GM12865 (cell line): ENCODE measurements at regions not wholly inside any gene's neighbourhood (a gene's known extent, or its start where the extent isn't known, plus 50 kb on each side); places are given as distances from the start of the nearest gene placed in this dataset.

ENCODE experiments used
- DNase-seq: peaks from one replicate; pipeline ENCODE4 v3.0.0; 2010; ENCODE audit warnings: low read depth
- H3K4me3 ChIP-seq: 2 replicates; pipeline ENCODE4 v1.5.1; 2011; ENCODE audit warnings: mild to moderate bottlenecking, low read depth, low read length, control low read depth
- TF ChIP-seq, protein P1 (sequence below): IDR thresholded peaks from 2 replicates; pipeline ENCODE4 v1.5.1; 2011; ENCODE audit warnings: low read length, control low read depth, low read depth, inconsistent platforms; ENCODE audit not compliant: insufficient read depth; ENCODE audit errors: missing control alignments

- H3K4me3 ChIP-seq, result no peak overlapping the region
- DNase-seq, result no peak
- TF ChIP-seq, protein P1, sequence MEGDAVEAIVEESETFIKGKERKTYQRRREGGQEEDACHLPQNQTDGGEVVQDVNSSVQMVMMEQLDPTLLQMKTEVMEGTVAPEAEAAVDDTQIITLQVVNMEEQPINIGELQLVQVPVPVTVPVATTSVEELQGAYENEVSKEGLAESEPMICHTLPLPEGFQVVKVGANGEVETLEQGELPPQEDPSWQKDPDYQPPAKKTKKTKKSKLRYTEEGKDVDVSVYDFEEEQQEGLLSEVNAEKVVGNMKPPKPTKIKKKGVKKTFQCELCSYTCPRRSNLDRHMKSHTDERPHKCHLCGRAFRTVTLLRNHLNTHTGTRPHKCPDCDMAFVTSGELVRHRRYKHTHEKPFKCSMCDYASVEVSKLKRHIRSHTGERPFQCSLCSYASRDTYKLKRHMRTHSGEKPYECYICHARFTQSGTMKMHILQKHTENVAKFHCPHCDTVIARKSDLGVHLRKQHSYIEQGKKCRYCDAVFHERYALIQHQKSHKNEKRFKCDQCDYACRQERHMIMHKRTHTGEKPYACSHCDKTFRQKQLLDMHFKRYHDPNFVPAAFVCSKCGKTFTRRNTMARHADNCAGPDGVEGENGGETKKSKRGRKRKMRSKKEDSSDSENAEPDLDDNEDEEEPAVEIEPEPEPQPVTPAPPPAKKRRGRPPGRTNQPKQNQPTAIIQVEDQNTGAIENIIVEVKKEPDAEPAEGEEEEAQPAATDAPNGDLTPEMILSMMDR, result no peak
Observed at GRCh38 chr5:54607006-54607405, 89.4 kb downstream of the SNX18 start.

DNA sequence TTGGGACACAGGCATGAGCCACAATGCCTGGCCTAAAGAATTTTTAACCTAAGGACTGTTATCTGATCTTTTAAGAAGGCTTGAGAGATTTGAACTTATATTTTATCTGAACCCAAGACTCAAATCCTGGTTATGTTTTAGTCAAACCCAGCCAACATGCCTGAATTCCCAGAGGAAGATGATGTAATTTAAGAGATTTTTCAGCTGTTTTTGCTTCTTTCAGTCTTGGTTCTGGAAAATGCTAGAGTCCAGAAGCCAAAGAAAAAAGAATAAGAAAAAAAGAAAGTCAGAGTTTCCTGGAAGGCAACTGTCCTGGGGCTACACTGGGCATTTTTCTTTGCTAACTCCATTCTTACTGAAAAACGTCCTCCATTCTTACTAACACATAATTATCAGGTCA lies 85.8 kb downstream of the SNX18 start:
- H3K4me3 ChIP-seq, result no peak overlapping the region
- DNase-seq, result no peak
- TF ChIP-seq, protein P1, result no peak

DNA sequence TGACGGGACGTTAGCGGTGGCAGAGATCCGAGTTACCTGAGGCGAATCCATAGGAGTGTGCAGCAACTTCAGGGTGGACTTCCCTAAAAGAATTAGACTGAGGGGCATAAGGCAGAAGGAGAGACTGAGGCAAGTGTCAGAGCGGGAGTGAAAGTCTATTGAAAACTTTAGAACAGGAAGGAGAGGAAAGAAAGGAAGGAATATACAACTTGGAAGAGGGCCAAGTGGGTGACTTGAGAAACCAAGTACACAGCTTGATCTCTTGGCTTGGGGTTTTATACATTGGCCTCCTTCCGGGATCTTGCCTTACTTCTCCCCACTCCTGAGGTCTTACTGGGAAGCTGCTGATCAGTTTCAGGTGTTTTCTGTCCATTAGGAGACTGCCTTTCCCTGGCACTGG lies 84.9 kb downstream of the SNX18 start:
- TF ChIP-seq, protein P1, result no peak
- no peak for DNase-seq

GRCh38 chr5:54601411-54602230 lies 84.1 kb downstream of the SNX18 start:
- TF ChIP-seq, protein P1, result no peak
- H3K4me3 ChIP-seq, result no peak overlapping the region
- DNase-seq, result no peak

More for the DNA sequence above, 84.9 kb downstream of the SNX18 start:
- no peak overlapping the region for H3K4me3 ChIP-seq
